ENCODE measurements at regions not wholly inside any gene's neighbourhood (a gene's known extent, or its start where the extent isn't known, plus 50 kb on each side); places are given as distances from the start of the nearest gene placed in this dataset.
"Not testable (repeated sequence)": the region's sequence is repeated elsewhere in the genome, so short reads cannot be mapped to it uniquely, and the experiment has no call there.

DNA sequence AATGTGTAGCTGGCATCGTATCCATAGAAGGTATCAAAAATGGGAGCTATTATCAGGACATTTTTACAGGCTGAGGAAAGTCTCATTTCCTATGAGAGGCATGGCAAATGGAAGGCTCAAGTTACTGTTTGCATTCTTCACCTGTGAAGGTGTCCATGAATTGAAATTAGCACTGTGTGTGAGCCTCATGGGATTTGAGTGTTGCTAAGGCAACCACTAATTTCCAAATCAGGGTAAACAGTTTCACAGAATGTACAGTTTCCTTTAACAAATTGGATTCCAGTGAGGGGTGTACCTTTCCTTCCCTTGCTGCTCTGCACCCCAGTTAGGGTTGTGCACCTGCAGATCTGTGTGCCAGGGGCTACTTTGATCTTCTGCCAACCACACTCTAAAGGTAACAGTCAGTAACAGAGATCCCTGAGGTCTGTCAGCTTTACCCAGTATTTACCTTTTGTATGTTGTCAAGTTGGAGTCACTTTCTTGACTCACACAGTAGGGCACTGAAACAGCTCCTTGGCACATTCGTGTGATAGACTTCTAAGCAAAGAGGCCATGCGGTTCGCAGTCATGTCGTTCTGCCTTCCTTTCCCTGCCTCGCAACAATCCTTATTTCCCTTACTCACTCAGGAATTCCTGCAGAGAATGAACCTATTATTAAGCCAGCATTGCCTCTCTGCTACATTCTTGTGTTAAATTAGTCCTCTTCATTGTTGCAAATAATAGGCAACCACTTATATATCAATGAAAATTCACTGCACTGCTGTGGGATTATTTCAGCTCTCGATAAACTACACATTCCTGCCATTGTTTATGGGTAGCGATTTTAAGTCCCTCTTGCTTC lies 129.8 kb upstream of the GBE1 start:
- DNase-seq = no peak

DNA sequence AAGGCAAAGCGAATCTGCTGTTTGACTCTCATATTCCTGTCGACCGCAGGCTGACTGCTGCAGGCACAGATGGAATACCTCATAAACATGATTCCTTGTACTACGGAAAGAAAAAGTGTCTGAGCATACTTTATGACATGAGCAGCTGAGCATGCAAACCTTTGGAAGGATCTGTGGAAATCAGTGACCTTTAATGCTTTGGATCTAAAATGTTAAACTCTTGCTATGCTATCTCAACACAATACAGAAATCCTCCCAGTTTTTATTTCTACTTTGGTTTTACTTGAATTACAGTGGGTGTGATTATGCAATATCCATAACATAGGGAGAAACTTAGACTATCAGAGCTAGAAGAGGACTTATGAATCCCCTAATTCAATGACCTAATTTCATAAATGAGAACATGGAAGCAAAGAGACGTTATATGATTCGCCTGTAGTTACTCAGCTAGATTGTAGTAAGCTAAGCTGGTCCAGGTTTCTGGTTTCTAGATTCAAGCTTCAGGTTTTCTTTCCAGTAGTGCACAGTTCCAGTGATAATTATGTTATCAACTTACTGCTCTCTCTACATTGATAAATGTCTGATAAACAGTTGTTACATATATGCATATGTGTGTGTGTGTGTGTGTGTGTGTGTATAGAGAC lies 127.6 kb upstream of the GBE1 start:
- peak; percentile 40 for DNase-seq

- no peak for DNase-seq
Observed at GRCh38 chr3:81887448-81887847, 126.0 kb upstream of the GBE1 start.

DNA sequence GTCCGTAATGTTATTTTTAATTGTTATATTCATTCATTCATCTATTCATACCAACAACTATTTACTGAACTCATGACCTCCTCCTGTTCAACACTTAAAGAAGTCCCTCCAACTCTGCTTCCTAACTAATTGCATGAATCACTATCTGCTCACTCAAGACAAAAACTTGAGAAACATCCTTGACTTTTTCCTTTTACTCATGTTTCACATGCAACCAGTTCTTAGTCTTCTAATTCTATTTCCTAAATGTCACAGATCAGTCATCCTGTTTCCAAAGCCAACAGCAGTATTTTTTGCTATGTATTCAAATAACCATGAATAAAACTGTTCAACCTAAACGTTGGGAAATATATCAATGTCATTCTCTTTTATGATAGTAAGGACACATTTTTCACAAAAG lies 124.6 kb upstream of the GBE1 start:
- DNase-seq = peak; percentile 56

GRCh38 chr3:81884791-81885190 lies 123.3 kb upstream of the GBE1 start:
- no peak for DNase-seq

DNA sequence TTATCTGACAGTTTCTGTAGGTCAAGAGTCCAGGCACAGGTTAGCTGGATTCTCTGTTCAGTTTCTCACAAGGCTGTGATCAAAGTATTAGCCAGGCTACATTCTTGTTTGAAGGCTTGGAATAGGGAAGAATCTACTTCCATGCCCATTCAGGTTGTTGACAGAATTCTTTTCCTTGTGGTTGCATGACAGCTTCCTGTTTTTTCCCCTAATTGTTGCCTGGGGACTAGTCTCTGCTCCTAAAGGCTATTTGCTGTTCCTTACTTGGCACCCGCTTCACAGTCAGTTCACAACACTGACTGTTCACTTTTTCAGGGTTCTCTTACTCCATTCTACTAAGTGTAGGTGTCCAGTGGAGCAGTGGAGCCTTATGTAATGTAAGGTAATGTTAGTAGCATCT lies 115.4 kb upstream of the GBE1 start:
- no peak for DNase-seq

DNA sequence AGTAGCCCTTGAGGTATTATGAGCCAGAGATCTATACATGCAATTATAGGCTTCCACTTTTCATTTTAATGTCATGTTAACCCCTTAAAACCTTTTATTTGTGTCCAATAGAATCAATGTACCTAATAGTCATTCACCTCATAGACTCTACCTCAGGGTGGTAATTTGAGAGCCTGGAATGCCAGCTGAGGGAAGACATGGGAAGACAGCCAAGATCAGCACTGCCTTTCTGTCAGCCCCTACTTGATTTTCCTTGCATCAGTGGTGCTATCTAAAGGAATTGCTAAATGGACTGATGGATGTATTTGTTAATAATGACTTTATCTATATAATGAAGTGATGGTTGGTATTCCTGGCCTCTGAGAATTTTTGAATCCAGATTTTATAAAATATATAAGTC lies 113.3 kb upstream of the GBE1 start:
- no peak for DNase-seq

GRCh38 chr3:81872566-81872965 lies 111.1 kb upstream of the GBE1 start:
- no peak for DNase-seq

DNA sequence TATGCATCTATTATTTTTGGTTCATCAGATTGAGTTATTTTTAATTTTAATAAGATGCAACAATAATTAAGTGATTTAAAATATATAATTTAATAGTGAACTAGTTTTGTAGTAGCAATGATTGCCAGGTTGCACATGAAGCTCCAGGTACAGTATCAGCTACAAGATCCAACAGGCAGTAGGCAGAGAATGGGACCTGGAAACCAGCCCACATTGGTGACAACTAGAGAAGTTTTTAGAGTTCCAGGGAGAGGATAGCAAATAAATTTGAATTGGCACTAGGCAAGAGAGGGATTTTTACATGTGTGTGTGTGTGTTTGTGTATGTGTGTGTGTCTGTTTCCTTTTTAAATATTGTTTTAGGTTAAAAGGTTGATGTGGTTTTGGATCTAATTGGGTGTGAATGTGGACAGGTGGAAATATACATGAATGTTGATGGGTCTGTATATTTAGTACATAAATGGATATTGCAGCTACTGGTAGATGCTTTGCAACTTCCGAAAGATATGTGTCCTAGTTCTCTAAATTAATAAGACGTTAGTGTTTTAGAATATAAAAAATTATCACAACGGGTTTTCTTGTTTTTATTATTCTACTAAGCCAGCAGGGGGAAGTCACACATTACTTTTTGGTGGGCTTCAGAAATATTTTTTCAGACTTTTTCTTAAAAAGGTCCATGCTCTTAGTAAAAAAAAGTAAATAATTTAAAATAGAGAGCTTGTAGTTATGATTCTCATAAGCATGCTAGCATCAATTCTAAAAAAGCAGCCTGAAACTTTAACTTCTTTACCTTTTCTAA lies 110.1 kb upstream of the GBE1 start:
- peak; percentile 15 for DNase-seq

GRCh38 chr3:81869382-81869781 lies 107.9 kb upstream of the GBE1 start:
- no peak for DNase-seq

- no peak for DNase-seq
Observed at GRCh38 chr3:81868597-81868996, 107.2 kb upstream of the GBE1 start.

DNA sequence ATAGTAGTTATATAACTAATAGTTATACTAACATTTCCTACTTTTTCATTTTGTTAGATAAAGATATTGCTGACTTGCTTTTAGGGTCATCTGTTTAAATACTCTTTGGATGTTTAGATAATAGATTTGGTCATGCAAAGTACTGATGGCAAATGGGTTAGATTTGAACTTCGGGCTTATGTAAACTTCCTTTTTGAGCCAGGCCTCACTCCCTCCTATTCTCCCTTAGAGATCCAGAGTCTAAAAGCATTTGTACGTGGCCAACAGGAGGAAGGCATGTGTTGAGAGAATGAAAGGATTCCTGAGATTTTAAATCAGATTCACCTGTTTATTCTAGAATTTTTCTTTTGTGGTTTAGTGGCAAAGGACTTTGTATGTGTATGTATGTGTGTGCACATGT lies 106.4 kb upstream of the GBE1 start:
- no peak for DNase-seq

DNA sequence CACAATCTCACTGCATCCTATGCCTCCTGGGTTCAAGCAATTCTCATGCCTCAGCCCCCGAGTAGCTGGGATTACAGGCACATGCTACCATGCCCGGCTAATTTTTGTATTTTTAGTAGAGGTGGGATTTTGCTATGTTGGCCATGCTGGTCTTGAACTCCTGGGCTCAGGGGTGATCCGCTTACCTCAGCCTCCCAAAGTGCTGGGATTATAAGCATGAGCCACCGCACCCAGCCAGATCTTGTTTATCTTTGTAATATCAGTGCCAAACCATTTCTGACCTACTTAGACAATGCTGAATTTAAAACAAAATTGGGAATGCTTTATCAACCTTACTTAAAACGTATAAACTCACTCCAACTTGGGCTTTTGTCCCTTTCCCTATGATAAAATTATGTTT lies 103.7 kb upstream of the GBE1 start:
- DNase-seq = not testable (repeated sequence)

DNA sequence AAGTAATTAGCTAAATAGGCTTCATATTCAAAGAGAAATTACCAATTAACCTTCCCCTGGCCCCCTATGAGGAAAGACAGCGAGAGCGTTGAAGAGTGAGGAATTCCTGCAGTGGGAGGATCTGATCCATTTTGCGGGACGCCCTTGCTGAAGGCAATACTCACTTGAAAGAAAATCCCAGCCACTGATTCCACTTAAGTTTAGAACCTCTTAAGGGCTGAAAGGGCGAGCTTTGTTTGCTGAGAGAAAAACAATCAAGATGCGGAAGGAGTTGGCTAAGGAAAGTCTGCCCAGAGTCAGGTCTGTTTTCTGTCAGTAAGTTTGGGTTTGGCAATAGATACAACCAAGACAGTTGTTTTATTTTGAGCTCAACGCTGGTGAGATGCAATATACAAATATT lies 102.8 kb upstream of the GBE1 start:
- DNase-seq = no peak

DNA sequence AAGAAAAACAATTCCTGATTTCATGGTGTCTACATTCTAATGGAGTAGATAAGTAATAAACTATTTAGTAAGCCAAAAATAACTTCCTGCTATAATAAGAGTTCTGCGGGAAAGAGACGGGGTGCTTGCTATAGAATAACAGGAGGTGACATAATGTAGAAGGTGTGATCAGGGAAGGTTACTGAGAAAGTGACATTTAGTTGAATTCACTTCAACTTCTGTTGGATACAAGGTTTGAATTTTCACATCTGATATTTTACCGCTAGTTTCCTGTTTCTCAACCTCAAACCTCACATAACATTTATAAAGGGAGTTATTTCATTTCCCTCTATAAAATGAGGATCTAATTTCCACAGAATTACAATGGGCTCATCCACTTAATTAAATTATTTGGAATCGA lies 102.3 kb upstream of the GBE1 start:
- no peak for DNase-seq

DNA sequence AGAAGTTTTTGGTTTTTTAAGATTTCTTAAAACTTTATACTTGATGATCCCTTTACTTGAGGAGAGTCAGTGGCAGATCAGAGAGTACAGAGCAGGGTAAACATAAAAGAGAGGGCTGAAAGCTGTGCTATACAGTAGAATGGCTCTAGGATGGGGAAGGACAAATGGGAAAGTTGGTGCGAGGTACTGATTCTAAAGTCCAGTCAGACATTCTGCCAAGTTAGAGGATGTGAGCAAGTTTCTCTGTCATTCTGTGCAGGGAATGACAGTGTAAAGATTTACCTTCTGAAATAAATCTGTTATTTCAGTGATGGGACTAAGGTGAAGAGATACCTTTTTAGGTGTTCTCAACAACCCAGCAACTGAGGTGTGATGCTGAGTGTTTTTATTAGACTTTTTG lies 100.1 kb upstream of the GBE1 start:
- no peak for DNase-seq

GRCh38 chr3:81859524-81859923 lies 98.1 kb upstream of the GBE1 start:
- DNase-seq = no peak

- no peak for DNase-seq
Observed at GRCh38 chr3:81853431-81853830, 92.0 kb upstream of the GBE1 start.

- DNase-seq = no peak
Observed at GRCh38 chr3:81851176-81851575, 89.7 kb upstream of the GBE1 start.

DNA sequence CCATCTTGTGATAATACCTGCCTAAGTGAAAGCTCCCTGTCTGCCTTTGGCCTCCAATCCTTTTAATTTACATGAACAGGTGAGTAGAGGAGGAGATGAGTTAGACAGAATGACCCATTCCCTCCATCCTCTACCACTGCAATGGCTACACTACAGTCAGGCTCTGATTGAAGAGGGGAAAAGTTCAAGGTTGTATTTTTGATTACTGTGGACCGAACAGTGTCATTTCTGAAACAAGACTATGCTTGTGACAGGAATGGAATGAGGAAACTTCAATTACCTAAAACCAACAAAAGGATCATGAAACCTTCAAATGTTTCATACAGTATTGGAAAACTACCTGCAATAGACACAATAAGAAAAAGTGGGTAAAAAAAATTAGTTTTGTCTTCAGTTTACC lies 85.5 kb upstream of the GBE1 start:
- DNase-seq = no peak

GRCh38 chr3:81841540-81841939 lies 80.1 kb upstream of the GBE1 start:
- DNase-seq = no peak

- no peak for DNase-seq
Observed at GRCh38 chr3:81839504-81840094, 78.2 kb upstream of the GBE1 start.

DNA sequence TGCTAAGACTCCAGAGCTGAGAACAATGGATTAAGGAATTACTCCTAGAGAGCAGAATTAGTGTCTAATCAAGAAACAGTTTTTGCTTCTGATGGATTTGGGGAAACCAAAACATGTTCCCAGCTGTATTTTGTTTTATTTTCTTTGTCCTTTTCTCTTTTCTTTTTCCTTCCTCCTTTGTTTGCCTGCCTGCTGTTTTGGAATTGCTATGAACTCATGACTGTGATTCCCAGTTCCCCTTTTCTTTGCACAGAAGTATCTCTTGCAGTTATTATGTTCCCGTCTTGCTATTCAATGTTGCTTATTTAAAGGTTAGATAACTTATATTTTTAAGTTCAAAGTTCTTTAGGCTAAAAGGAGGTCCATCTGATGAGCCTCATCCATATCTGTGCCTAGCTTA lies 77.0 kb upstream of the GBE1 start:
- DNase-seq = no peak
